ENCODE measurements at regions not wholly inside any gene's neighbourhood (a gene's known extent, or its start where the extent isn't known, plus 50 kb on each side); places are given as distances from the start of the nearest gene placed in this dataset.
"Not testable (repeated sequence)": the region's sequence is repeated elsewhere in the genome, so short reads cannot be mapped to it uniquely, and the experiment has no call there.

DNA sequence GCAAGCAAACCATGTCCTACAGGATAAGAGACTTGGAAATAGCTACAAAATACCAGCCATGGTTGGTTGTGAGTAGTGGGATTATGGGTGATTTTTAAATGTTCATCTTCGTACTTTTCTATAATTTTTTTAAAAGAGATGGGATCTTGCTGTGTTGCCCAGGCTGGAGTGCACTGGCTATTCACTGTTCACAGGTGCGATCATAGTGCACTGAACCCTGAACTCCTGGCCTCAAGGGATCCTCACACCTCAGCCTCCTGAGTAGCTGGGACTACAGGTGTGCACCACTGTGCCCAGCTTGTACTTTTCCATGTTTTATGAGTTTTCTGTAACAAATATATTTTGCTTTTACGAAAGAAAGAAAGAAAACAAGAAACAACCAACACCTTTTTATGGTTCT lies 224.2 kb downstream of the FOXD2 start:
- no peak for FAIRE-seq
- TF ChIP-seq POLR2A (IDR thresholded peaks at IDR 0.05; ENCODE audit: low read depth, low read length) (no peak), PAX5 (IDR thresholded peaks at IDR 0.05; ENCODE audit: insufficient read depth, low read length, severe bottlenecking) (no peak), POU2F2 (IDR thresholded peaks at IDR 0.05; ENCODE audit: low read depth, low read length) (no peak), SPI1 (IDR thresholded peaks at IDR 0.05; ENCODE audit: low read depth, low read length) (no peak), TAF1 (IDR thresholded peaks at IDR 0.05; ENCODE audit: low read depth, low read length) (no peak), POLR2AphosphoS5 (IDR thresholded peaks at IDR 0.05; ENCODE audit: low read depth, low read length) (no peak)
- DNase-seq (ENCODE audit: insufficient read length, low spot score), result no peak

DNA sequence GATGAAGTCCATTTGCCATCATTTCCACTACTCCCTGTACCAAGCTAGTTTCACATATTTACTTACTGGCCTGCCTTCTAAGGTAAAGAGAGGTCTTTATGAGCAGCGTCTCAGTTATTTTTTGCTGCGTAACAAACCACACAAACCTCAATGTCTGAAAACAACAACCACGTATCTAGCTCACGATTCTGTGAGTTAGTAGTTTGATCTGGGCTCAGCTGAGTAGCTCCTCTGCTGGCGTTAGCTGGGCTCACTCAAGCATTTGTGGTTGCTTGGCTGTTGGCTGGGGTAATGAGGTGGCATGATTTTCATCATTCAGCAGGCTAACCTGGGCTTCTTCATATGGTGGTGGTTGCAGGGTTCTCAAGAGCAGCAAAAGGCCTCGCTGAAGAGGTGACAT lies 225.4 kb downstream of the FOXD2 start:
- no peak for DNase-seq (ENCODE audit: insufficient read length, low spot score)
- FAIRE-seq, result no peak
- TF ChIP-seq TAF1 (IDR thresholded peaks at IDR 0.05; ENCODE audit: low read depth, low read length), result no peak
- TF ChIP-seq POU2F2 (IDR thresholded peaks at IDR 0.05; ENCODE audit: low read depth, low read length), result no peak
- TF ChIP-seq POLR2AphosphoS5 (IDR thresholded peaks at IDR 0.05; ENCODE audit: low read depth, low read length), result no peak
- TF ChIP-seq SPI1 (IDR thresholded peaks at IDR 0.05; ENCODE audit: low read depth, low read length), result no peak
- no peak for TF ChIP-seq PAX5 (IDR thresholded peaks at IDR 0.05; ENCODE audit: insufficient read depth, low read length, severe bottlenecking)

DNA sequence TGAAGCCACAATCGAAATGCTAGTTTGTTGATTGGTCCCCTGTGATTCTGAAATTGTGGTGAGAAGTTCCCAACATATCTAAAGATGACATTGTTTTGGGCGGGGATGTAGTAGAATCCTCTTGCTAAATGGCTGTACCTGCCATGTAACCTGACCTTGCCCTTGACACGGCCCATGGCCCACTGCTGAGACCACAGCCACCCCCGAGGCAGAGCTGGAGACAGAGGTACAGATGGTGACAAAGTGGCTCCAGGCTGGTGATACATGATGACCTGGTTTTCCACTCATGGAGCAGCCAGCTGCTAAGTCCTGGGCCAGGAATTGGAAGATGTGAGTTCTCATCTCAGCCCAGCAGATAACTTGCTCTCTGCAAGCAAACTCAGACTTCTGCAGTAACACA lies 226.5 kb downstream of the FOXD2 start:
- FAIRE-seq (no peak), DNase-seq (ENCODE audit: insufficient read length, low spot score) (no peak)
- no peak for TF ChIP-seq POU2F2 (IDR thresholded peaks at IDR 0.05; ENCODE audit: low read depth, low read length)
- no peak for TF ChIP-seq SPI1 (IDR thresholded peaks at IDR 0.05; ENCODE audit: low read depth, low read length)
- no peak for TF ChIP-seq POLR2AphosphoS5 (IDR thresholded peaks at IDR 0.05; ENCODE audit: low read depth, low read length)
- TF ChIP-seq PAX5 (IDR thresholded peaks at IDR 0.05; ENCODE audit: insufficient read depth, low read length, severe bottlenecking), result no peak
- TF ChIP-seq TAF1 (IDR thresholded peaks at IDR 0.05; ENCODE audit: low read depth, low read length), result no peak
- no peak for TF ChIP-seq POLR2A (IDR thresholded peaks at IDR 0.05; ENCODE audit: low read depth, low read length)

DNA sequence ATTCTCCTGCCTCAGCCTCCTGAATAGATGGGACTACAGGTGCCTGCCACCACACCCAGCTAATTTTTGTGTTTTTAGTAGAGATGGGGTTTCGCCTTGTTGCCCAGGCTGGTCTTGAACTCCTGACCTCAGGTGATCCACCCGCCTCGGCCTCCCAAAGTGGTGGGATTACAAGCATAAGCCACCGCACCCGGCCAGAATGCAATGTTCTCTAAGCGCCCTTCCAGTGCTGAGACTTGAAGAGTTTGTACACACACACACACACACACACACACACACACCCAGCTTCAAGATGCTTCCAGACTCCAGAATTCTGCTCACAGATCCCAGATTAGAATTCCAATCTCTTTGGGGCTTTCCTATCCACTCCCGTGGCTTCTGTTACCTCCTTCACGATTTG lies 227.1 kb downstream of the FOXD2 start:
- DNase-seq (ENCODE audit: insufficient read length, low spot score); FAIRE-seq: not testable (repeated sequence)

DNA sequence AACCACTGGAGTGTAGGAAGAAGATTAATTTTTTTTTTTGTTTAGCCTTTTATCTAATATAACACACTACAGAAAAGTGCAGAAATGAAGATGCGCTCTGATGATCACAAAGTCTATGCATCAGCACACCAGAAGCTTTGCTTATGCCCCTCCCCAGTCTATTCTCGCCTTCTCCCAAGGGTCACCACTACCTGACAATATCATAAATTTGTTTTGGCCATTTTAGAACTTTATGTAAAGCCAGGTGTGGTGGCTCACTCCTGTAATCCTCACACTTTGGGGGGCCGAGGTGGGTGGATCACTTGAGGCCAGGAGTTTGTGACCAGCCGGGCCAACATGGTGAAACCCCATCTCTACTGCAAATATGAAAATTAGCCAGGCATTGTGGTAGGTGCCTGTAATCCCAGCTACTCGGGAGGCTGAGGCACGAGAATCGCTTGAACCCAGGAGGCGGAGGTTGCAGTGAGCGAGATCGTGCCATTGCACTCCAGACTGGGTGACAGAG lies 231.3 kb downstream of the FOXD2 start:
- DNase-seq (ENCODE audit: insufficient read length, low spot score) (no peak), FAIRE-seq (no peak)
- TF ChIP-seq SPI1 (IDR thresholded peaks at IDR 0.05; ENCODE audit: low read depth, low read length) (no peak), TAF1 (IDR thresholded peaks at IDR 0.05; ENCODE audit: low read depth, low read length) (no peak), PAX5 (IDR thresholded peaks at IDR 0.05; ENCODE audit: insufficient read depth, low read length, severe bottlenecking) (no peak), POLR2AphosphoS5 (IDR thresholded peaks at IDR 0.05; ENCODE audit: low read depth, low read length) (no peak)

DNA sequence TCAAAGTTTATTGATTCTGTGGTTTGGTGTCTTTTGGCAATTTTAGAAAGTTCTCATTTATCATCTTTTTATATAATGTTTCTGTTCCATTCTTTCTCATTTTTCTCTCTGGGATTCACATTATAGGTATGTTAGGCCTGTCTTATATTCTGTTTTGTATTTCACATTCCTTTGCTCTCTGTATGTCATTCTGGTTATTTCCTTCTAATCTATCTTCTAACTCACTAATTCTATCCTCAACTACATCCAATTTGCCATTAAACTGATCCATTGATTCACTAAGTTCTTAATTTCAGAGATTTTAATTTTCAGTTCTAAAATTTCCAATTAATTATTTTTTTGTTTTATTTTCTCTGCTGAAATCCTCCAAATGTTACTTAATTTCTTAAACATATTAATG lies 234.8 kb downstream of the FOXD2 start:
- TF ChIP-seq SPI1 (IDR thresholded peaks at IDR 0.05; ENCODE audit: low read depth, low read length) (no peak), PAX5 (IDR thresholded peaks at IDR 0.05; ENCODE audit: insufficient read depth, low read length, severe bottlenecking) (no peak), POU2F2 (IDR thresholded peaks at IDR 0.05; ENCODE audit: low read depth, low read length) (no peak), POLR2A (IDR thresholded peaks at IDR 0.05; ENCODE audit: low read depth, low read length) (no peak), TAF1 (IDR thresholded peaks at IDR 0.05; ENCODE audit: low read depth, low read length) (no peak), POLR2AphosphoS5 (IDR thresholded peaks at IDR 0.05; ENCODE audit: low read depth, low read length) (no peak)
- DNase-seq (ENCODE audit: insufficient read length, low spot score), result no peak
- no peak for FAIRE-seq

DNA sequence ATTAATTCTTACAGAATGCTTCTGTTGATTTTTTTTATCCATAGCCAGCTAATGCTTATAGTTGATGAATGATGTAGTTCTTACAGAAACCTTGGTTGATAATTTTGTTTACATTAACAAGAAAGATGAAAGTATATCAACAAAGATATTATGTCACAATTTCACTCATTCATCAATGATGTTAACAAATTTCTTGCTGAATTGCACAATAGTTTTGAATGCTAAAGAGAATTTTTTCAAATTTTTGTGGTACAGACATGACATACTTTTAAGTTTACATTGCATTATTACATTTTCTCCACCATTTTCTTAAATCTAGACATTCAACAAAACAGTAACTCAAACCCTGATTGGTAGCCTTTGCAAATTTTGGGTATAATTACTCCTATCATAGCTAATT lies 236.3 kb downstream of the FOXD2 start:
- TF ChIP-seq TAF1 (IDR thresholded peaks at IDR 0.05; ENCODE audit: low read depth, low read length) (no peak), POLR2A (IDR thresholded peaks at IDR 0.05; ENCODE audit: low read depth, low read length) (no peak), POU2F2 (IDR thresholded peaks at IDR 0.05; ENCODE audit: low read depth, low read length) (no peak)
- no peak for DNase-seq (ENCODE audit: insufficient read length, low spot score)
- FAIRE-seq, result no peak

DNA sequence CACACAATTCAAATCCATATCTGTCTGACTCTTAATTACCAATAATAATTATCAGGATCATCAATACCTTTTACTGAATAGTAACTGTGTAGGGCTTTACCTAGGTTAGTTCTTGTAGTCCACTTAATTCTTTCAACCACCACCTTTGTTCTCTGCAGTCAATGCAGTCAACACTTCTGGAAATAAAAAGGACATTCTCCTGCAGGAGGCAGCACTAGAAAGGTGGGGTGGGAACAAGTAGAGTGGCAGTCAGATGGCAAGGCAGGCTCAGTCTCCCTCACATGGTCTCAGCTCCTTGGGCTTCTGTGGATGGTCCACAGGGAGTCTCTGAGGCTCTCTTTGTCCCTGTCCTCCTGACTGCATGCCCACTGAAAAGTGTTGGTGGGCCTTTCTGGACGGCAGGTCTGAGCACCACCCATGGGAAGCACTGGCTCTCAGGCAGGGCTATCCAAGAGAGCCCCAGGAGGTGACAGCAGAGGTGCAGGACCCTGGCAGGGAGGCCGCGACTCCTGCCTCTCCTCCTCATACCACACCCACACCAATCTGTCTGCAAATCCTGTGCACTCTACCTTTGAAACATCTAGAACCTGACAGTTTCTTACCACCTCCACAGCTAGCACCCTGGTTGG lies 237.3 kb downstream of the FOXD2 start:
- DNase-seq (ENCODE audit: insufficient read length, low spot score) (no peak), FAIRE-seq (no peak)
- TF ChIP-seq POU2F2 (IDR thresholded peaks at IDR 0.05; ENCODE audit: low read depth, low read length) (no peak), TAF1 (IDR thresholded peaks at IDR 0.05; ENCODE audit: low read depth, low read length) (no peak), POLR2A (IDR thresholded peaks at IDR 0.05; ENCODE audit: low read depth, low read length) (no peak), POLR2AphosphoS5 (IDR thresholded peaks at IDR 0.05; ENCODE audit: low read depth, low read length) (no peak)

DNA sequence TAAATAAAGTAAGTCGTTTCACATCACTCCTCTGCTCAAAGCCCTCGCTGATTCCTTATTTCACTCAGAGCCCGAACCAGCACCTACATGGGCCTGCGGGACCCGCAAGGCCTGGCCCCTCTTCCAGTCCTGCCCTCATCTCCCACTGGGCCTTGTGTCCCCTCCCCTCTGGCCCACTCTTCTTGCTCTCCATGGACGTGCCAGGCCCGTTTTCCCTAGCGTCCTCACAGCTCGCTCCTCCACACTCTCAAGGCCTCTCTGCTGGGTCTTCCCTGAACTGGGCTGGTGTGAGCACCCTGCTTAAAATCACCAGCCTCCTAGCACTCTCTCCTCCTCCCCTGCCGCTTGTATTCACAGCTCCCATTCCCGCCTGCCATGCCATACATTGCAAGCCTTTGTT lies 237.9 kb downstream of the FOXD2 start:
- TF ChIP-seq SPI1 (IDR thresholded peaks at IDR 0.05; ENCODE audit: low read depth, low read length) (no peak), POLR2AphosphoS5 (IDR thresholded peaks at IDR 0.05; ENCODE audit: low read depth, low read length) (no peak), TAF1 (IDR thresholded peaks at IDR 0.05; ENCODE audit: low read depth, low read length) (no peak)
- FAIRE-seq (no peak), DNase-seq (ENCODE audit: insufficient read length, low spot score) (no peak)

DNA sequence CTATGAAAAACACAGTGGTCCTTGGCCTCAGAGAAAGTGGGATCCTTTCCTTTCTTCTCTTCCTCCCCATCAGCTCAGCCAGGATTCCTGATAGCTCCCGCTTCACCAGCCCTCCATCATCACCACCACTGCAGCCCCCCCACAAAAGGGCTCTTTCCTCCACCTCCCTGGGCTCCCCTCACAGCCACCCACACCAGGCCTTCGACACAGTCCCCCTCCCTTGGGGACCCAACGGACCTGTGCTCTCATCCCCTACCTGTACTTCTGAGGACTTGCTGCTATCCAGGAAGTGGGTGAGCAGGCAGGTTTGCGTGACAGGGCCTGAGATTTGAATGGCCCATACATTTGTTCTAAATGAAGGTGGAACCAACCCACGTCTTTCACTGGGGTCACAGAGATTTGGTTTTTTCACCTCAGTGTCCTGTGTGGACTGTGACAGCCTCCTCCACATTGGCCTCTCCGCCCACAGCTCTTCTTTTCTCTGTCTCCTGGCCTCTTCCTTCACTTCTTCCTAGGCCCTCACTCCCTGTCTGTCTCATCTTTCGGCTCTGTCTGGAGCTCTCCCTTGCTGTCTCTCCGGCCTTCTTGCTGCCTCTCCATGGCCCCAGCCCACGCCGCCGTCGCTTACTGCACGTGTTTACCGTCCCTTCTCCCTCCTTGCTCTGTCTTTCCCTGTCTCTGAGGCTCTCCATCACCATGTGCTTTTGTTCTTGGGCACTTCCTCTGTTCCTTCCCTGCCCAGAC lies 238.6 kb downstream of the FOXD2 start:
- FAIRE-seq, result no peak
- DNase-seq (ENCODE audit: insufficient read length, low spot score), result no peak
- TF ChIP-seq POLR2A (IDR thresholded peaks at IDR 0.05; ENCODE audit: low read depth, low read length), result no peak

Measured in GM12891 (cell line).